Colonic mucosa (tissue), 4 donors: ENCODE measurements at regions not wholly inside any gene's neighbourhood (a gene's known extent, or its start where the extent isn't known, plus 50 kb on each side); places are given as distances from the start of the nearest gene placed in this dataset.

Experiments
- DNase-seq: peaks from one replicate; pipeline ENCODE4 v3.0.0-alpha.2; 2020
- H3K27ac ChIP-seq: fragments of 200-600 bp; one replicate; pipeline ENCODE4 v1.8.0; 2021
- H3K27me3 ChIP-seq: fragments of 200-600 bp; one replicate; pipeline ENCODE4 v1.8.0; 2021
- H3K36me3 ChIP-seq: fragments of 200-600 bp; one replicate; pipeline ENCODE4 v1.8.0; 2021
- H3K4me1 ChIP-seq: fragments of 200-600 bp; one replicate; pipeline ENCODE4 v1.8.0; 2021; ENCODE audit warnings: mild to moderate bottlenecking
- H3K4me3 ChIP-seq: fragments of 200-600 bp; one replicate; pipeline ENCODE4 v1.8.0; 2021
- H3K9ac ChIP-seq, 2 donors: one replicate each; pipeline ENCODE4 v1.7.0; 2013; ENCODE audit warnings: control low read depth in 2 of 2, low read depth in 2 of 2, low read length in 2 of 2
- H3K9me3 ChIP-seq: fragments of 200-600 bp; one replicate; pipeline ENCODE4 v1.8.0; 2021
- CTCF ChIP-seq: fragments of 200-600 bp; IDR thresholded peaks from one replicate; pipeline ENCODE4 v1.8.0; 2022; ENCODE audit warnings: antibody characterized with exemption, mild to moderate bottlenecking
- intact Hi-C: fragments of 100-400 bp; cut with DNase I; formaldehyde crosslinking; loops from one replicate; pipeline ENCODE4 v1.14.1; 2022
- donor health status: healthy.
- donor health status: DM: no; HTN: no; CAD: no.
- donor health status: DM: no; HTN: no; CAD: no.

DNA sequence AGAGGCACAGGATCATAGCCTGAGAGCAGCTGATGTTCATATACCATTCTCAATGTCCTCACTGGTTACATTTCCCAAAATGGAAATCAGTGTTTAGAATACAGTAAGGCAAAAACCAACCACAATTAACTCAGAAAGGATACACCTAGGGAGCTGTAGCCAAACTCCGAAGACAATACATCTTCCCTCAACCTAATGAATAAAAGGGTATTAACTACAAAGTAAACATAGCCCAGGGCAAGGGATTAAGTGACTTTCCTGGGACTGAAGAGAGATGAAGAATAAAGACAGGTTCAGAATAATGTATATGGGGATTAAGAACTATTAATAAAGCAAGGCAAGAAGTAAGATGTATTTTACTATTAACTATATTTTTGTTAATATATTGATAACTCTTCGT is 79.5 kb downstream of the RPS29 start:
- Histone ChIP-seq H3K9me3 (no peaks in the 10 kb centered on the region), H3K27me3 (no peaks in the 10 kb centered on the region), H3K27ac (no peak overlapping the region), H3K9ac (no peak overlapping the region), H3K36me3 (no peaks in the 10 kb centered on the region), H3K4me1 (no peaks in the 10 kb centered on the region), H3K4me3 (no peak overlapping the region)
- intact Hi-C loops, result no loop called here
- TF ChIP-seq CTCF, result no peak
- no peak for DNase-seq

DNA sequence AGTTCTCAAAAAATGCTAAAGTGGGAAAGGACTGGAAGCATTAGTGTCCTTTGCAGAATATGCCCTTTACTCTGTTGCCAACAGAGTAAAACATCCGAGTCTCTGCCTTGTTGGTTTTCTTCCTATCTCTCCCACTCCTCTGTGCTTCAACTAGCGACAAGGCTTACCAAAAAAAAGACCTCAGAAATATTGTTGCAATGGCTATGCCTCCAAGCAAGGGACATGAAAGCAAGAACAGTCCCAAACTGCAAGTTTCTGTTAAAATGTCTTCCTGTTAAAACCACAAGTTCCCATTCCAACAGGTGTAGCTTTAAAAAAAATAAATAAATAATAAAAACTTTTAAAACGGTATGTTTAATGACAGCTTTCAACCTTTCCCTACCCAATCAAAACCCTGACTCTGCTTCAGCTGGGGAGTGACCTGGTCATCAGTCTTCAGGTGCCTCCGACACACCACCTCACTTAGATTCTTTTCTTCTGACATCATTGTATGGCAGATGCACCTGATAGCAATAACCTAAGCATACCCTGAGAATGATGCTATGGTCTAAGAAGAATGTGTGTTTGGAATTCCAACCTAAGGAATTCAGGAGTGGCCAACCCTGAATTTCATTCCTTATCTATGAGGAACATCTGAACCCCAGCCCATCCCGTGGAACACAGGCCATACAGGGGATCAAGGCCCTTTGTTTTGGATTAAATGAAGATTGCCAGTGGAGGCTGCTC is 81.0 kb downstream of the RPS29 start:
- no peaks in the 10 kb centered on the region for H3K4me1 ChIP-seq
- no peaks in the 10 kb centered on the region for H3K9me3 ChIP-seq
- no peaks in the 10 kb centered on the region for H3K27me3 ChIP-seq
- TF ChIP-seq CTCF, result no peak
- H3K4me3 ChIP-seq, result no peak overlapping the region
- no peak overlapping the region for H3K9ac ChIP-seq
- DNase-seq, result no peak
- H3K36me3 ChIP-seq, result no peaks in the 10 kb centered on the region
- H3K27ac ChIP-seq, result no peak overlapping the region
- intact Hi-C loops, result no loop called here

GRCh38 chr14:49497725-49498348 is 88.3 kb downstream of the RPS29 start:
- no peaks in the 10 kb centered on the region for H3K27me3 ChIP-seq
- no peak overlapping the region for H3K4me3 ChIP-seq
- no peaks in the 10 kb centered on the region for H3K9me3 ChIP-seq
- no peak overlapping the region for H3K9ac ChIP-seq
- no peak for DNase-seq
- no peak overlapping the region for H3K27ac ChIP-seq
- H3K4me1 ChIP-seq, result no peaks in the 10 kb centered on the region
- peak; percentile 79 for TF ChIP-seq CTCF
- intact Hi-C loops, result loop anchor here (2.0 kb wide), 1 partner anchor 37 kb away; no protein-coding TSS in a partner anchor
- no peaks in the 10 kb centered on the region for H3K36me3 ChIP-seq

- H3K9me3 ChIP-seq, result no peaks in the 10 kb centered on the region
- TF ChIP-seq CTCF, result no peak
- no peaks in the 10 kb centered on the region for H3K27me3 ChIP-seq
- intact Hi-C loops, result loop anchor here (2.0 kb wide), 1 partner anchor 36 kb away; no protein-coding TSS in a partner anchor
- no peaks in the 10 kb centered on the region for H3K36me3 ChIP-seq
- no peaks in the 10 kb centered on the region for H3K4me1 ChIP-seq
- DNase-seq, result no peak
- H3K9ac ChIP-seq, result no peak overlapping the region
- H3K4me3 ChIP-seq, result no peak overlapping the region
- H3K27ac ChIP-seq, result no peak overlapping the region
These were observed 88.9 kb downstream of the RPS29 start for GRCh38 chr14:49497267-49497666.

DNA sequence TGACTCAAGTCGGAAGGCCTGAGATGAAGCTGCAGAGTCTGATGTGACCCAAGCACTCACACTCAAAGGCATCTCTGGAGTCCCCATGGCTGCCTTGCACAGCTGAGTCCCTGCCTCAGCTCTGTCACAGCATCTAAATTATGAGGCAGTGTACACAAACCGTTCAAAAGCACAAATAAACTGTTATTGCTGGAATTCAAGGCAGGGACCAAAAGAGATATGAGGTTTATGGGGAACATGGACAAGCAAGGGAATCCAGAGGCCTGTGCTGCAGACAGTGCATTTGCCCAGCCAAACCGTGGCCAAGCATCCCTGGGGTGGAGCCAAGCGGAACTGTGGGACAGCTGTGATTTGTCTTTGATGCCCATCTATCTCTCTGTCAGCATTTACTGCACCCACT is 91.3 kb downstream of the RPS29 start:
- no peak for DNase-seq
- H3K9me3 ChIP-seq, result no peaks in the 10 kb centered on the region
- intact Hi-C loops, result no loop called here

More for the DNA sequence above, 91.3 kb downstream of the RPS29 start:
- Histone ChIP-seq H3K4me1 (no peaks in the 10 kb centered on the region), H3K36me3 (no peaks in the 10 kb centered on the region), H3K9ac (no peak overlapping the region), H3K27me3 (no peaks in the 10 kb centered on the region), H3K4me3 (no peak overlapping the region), H3K27ac (no peak overlapping the region)
- TF ChIP-seq CTCF, result no peak
